Panc1 (cell line): ENCODE measurements at regions not wholly inside any gene's neighbourhood (a gene's known extent, or its start where the extent isn't known, plus 50 kb on each side); places are given as distances from the start of the nearest gene placed in this dataset.

Experiments
- ATAC-seq: fragments of 200-7000 bp; cut with Tn5 transposase; 2 replicates; pipeline ENCODE4 v1.9.1; 2020; ENCODE audit warnings: mild to moderate bottlenecking, moderate library complexity
- BruUV-seq: library from RNA; stranded (reverse); fragments of 400-500 nt; replicated peaks from 2 replicates; lab custom pipeline; 2021; lab: Mats Ljungman, UMichigan
- CTCF ChIA-PET: fragments of 300-600 bp; sonication (Branson Sonifier 250); formaldehyde crosslinking; loops from one replicate; lab custom pipeline; 2022; ENCODE audit warnings: antibody characterized with exemption; lab: Charles Lee
- POLR2A ChIA-PET: fragments of 300-600 bp; sonication (Branson Sonifier 250); formaldehyde crosslinking; loops from one replicate; lab custom pipeline; 2022; ENCODE audit warnings: antibody characterized with exemption; lab: Charles Lee
- DNase-seq: peaks from one replicate; pipeline ENCODE4 v3.0.0-alpha.2; 2010; ENCODE audit warnings: low read depth, low spot score
- H3K27ac ChIP-seq: 2 replicates; pipeline ENCODE4 v1.5.1; 2011; ENCODE audit warnings: mild to moderate bottlenecking, low read length, inconsistent platforms
- H3K27me3 ChIP-seq: fragments of 200-500 bp; sonication (Bioruptor generic); 2 replicates; pipeline ENCODE4 v1.6.0; 2014; ENCODE audit warnings: low read length, inconsistent platforms; ENCODE audit not compliant: control insufficient read depth, insufficient read depth
- H3K36me3 ChIP-seq: fragments of 200-500 bp; sonication (Bioruptor generic); 2 replicates; pipeline ENCODE4 v1.5.1; 2014; ENCODE audit warnings: inconsistent platforms, mild to moderate bottlenecking, low read length, moderate library complexity; ENCODE audit not compliant: control insufficient read depth, insufficient read depth
- H3K4me1 ChIP-seq: 2 replicates; pipeline ENCODE4 v1.5.1; 2011; ENCODE audit warnings: inconsistent platforms, mild to moderate bottlenecking, low read length, moderate library complexity; ENCODE audit not compliant: control insufficient read depth, insufficient read depth
- H3K4me3 ChIP-seq, 2 experiments: 2 replicates each; pipeline ENCODE4 v1.5.1; 2011 to 2012; ENCODE audit warnings: low read depth in 2 of 2, low read length in 2 of 2, mild to moderate bottlenecking in 2 of 2, inconsistent platforms in 1 of 2, moderate library complexity in 1 of 2
- H3K9me3 ChIP-seq: fragments of 200-500 bp; sonication (Bioruptor generic); 2 replicates; pipeline ENCODE4 v1.5.1; 2014; ENCODE audit warnings: low read depth, mild to moderate bottlenecking, inconsistent platforms, low read length, moderate library complexity; ENCODE audit not compliant: control insufficient read depth, insufficient read depth
- CTCF ChIP-seq: fragments of 450-650 bp; IDR thresholded peaks from 2 replicates; pipeline ENCODE4 v1.5.1; 2017; ENCODE audit warnings: mild to moderate bottlenecking
- POLR2AphosphoS5 ChIP-seq: IDR thresholded peaks from 2 replicates; pipeline ENCODE4 v1.6.1; 2012; ENCODE audit warnings: mild to moderate bottlenecking, low read depth, low read length, moderate library complexity
- REST ChIP-seq, 2 experiments: IDR thresholded peaks; 2 replicates each; pipeline ENCODE4 v1.6.1; 2011 to 2012; ENCODE audit warnings: low read depth in 2 of 2, control low read depth in 1 of 2, low read length in 1 of 2, mild to moderate bottlenecking in 1 of 2, moderate library complexity in 1 of 2; ENCODE audit not compliant: insufficient read depth in 1 of 2
- SIN3A ChIP-seq: IDR thresholded peaks from 2 replicates; pipeline ENCODE4 v1.6.1; 2012; ENCODE audit warnings: low read depth, mild to moderate bottlenecking, low read length, moderate library complexity, borderline replicate concordance; ENCODE audit not compliant: insufficient read depth
- TCF7L2 ChIP-seq: IDR thresholded peaks from 2 replicates; pipeline ENCODE4 v1.6.1; 2011; ENCODE audit warnings: mild to moderate bottlenecking, low read depth, low read length, inconsistent platforms
- in situ Hi-C: cut with HindIII; loops from 2 replicates; pipeline ENCODE4 v1.10.0; 2016; ENCODE audit warnings: low sequenced_read_pairs, low pct_unique_long_range_greater_than_20kb
- intact Hi-C: fragments of 100-400 bp; cut with micrococcal nuclease; formaldehyde crosslinking; loops from one replicate; pipeline ENCODE4 v1.10.0; 2022; ENCODE audit not compliant: unreplicated experiment

GRCh38 chr1:193569096-193569982 lies 382.9 kb upstream of the B3GALT2 start:
- Histone ChIP-seq H3K27ac (no peak overlapping the region), H3K36me3 (no peaks in the 10 kb centered on the region), H3K4me1 (no peaks in the 10 kb centered on the region), H3K4me3 (no peak overlapping the region), H3K27me3 (no peaks in the 10 kb centered on the region), H3K9me3 (no peaks in the 10 kb centered on the region)
- CTCF ChIA-PET = no interaction called here
- intact Hi-C loops (no loop called here), in situ Hi-C loops (no loop called here)
- TF ChIP-seq SIN3A = no peak
- TF ChIP-seq TCF7L2 = no peak
- no peak for TF ChIP-seq POLR2AphosphoS5
- no peak for TF ChIP-seq REST (IDR thresholded peaks at IDR 0.05; ENCODE audit: insufficient read depth in 1 of 2, low read depth in 2 of 2, low read length in 1 of 2)
- TF ChIP-seq CTCF = no peak
- BruUV-seq = no TSS peak
- DNase-seq (no peak), ATAC-seq (no peak)
- POLR2A ChIA-PET = no interaction called here

- in situ Hi-C loops (no loop called here), intact Hi-C loops (no loop called here)
- Histone ChIP-seq H3K9me3 (no peaks in the 10 kb centered on the region), H3K4me1 (no peaks in the 10 kb centered on the region), H3K4me3 (no peak overlapping the region), H3K27me3 (no peaks in the 10 kb centered on the region), H3K27ac (no peak overlapping the region), H3K36me3 (no peaks in the 10 kb centered on the region)
- TF ChIP-seq SIN3A (no peak), POLR2AphosphoS5 (no peak), TCF7L2 (no peak), REST (IDR thresholded peaks at IDR 0.05; ENCODE audit: insufficient read depth in 1 of 2, low read depth in 2 of 2, low read length in 1 of 2) (no peak), CTCF (no peak)
- ChIA-PET POLR2A (no interaction called here), CTCF (no interaction called here)
- BruUV-seq = no TSS peak
- ATAC-seq = no peak
- no peak for DNase-seq
These were observed 382.1 kb upstream of the B3GALT2 start for GRCh38 chr1:193568512-193568911.
